ENCODE measurements at regions not wholly inside any gene's neighbourhood (a gene's known extent, or its start where the extent isn't known, plus 50 kb on each side); places are given as distances from the start of the nearest gene placed in this dataset.

- DNase-seq (ENCODE audit: low read depth), result no peak
These were observed 391.3 kb upstream of the XYLT1 start for GRCh38 chr16:17861981-17862479.

GRCh38 chr16:17858061-17858460 is 387.3 kb upstream of the XYLT1 start:
- no peak for DNase-seq (ENCODE audit: low read depth)

- no peak for DNase-seq (ENCODE audit: low read depth)
These were observed 383.2 kb upstream of the XYLT1 start for GRCh38 chr16:17853958-17854357.

GRCh38 chr16:17852977-17853702 is 382.4 kb upstream of the XYLT1 start:
- no peak for DNase-seq (ENCODE audit: low read depth)

- DNase-seq (ENCODE audit: low read depth), result no peak
These were observed 380.0 kb upstream of the XYLT1 start for GRCh38 chr16:17850581-17851250.

- DNase-seq (ENCODE audit: low read depth), result no peak
These were observed 376.6 kb upstream of the XYLT1 start for GRCh38 chr16:17847234-17847795.

- DNase-seq (ENCODE audit: low read depth), result no peak
These were observed 375.3 kb upstream of the XYLT1 start for GRCh38 chr16:17846030-17846429.

- no peak for DNase-seq (ENCODE audit: low read depth)
These were observed 374.3 kb upstream of the XYLT1 start for GRCh38 chr16:17845031-17845430.

- no peak for DNase-seq (ENCODE audit: low read depth)
These were observed 373.1 kb upstream of the XYLT1 start for GRCh38 chr16:17843905-17844304.

- no peak for DNase-seq (ENCODE audit: low read depth)
These were observed 369.1 kb upstream of the XYLT1 start for GRCh38 chr16:17839907-17840306.

- DNase-seq (ENCODE audit: low read depth), result no peak
These were observed 368.5 kb upstream of the XYLT1 start for GRCh38 chr16:17839272-17839671.

GRCh38 chr16:17836868-17837602 is 366.3 kb upstream of the XYLT1 start:
- DNase-seq (ENCODE audit: low read depth), result peak; percentile 1

- DNase-seq (ENCODE audit: low read depth), result no peak
These were observed 364.5 kb upstream of the XYLT1 start for GRCh38 chr16:17835118-17835876.

- DNase-seq (ENCODE audit: low read depth), result no peak
These were observed 362.0 kb upstream of the XYLT1 start for GRCh38 chr16:17832738-17833137.

- DNase-seq (ENCODE audit: low read depth), result no peak
These were observed 360.6 kb upstream of the XYLT1 start for GRCh38 chr16:17831330-17831729.

GRCh38 chr16:17830651-17831050 is 359.9 kb upstream of the XYLT1 start:
- DNase-seq (ENCODE audit: low read depth), result no peak

GRCh38 chr16:17829811-17830210 is 359.1 kb upstream of the XYLT1 start:
- no peak for DNase-seq (ENCODE audit: low read depth)

- no peak for DNase-seq (ENCODE audit: low read depth)
These were observed 357.3 kb upstream of the XYLT1 start for GRCh38 chr16:17828012-17828411.

GRCh38 chr16:17827313-17827712 is 356.6 kb upstream of the XYLT1 start:
- no peak for DNase-seq (ENCODE audit: low read depth)

GRCh38 chr16:17817943-17818342 is 347.2 kb upstream of the XYLT1 start:
- no peak for DNase-seq (ENCODE audit: low read depth)

- no peak for DNase-seq (ENCODE audit: low read depth)
These were observed 346.5 kb upstream of the XYLT1 start for GRCh38 chr16:17817260-17817659.
